Uterus (tissue), 2 donors: ENCODE measurements at regions not wholly inside any gene's neighbourhood (a gene's known extent, or its start where the extent isn't known, plus 50 kb on each side); places are given as distances from the start of the nearest gene placed in this dataset.

Experiments
- POLR2A ChIP-seq, 2 donors: fragments of 450-650 bp; IDR thresholded peaks; one replicate each; pipeline ENCODE4 v1.6.1; 2016; ENCODE audit warnings: antibody characterized with exemption in 2 of 2, mild to moderate bottlenecking in 1 of 2, moderate library complexity in 1 of 2
- TF ChIP-seq, protein P1 (sequence below), 4 experiments: fragments of 200-600 bp in 2 of 4; fragments of 450-650 bp in 2 of 4; sonication (generic) in 2 of 4; IDR thresholded peaks; one replicate each; pipeline ENCODE4 v1.5.1; 2016 to 2019; ENCODE audit warnings: antibody characterized with exemption in 4 of 4, mild to moderate bottlenecking in 2 of 4, moderate library complexity in 1 of 4

GRCh38 chr10:78899996-78900714, 168.6 kb upstream of the ZMIZ1 start:
- TF ChIP-seq, protein P1, sequence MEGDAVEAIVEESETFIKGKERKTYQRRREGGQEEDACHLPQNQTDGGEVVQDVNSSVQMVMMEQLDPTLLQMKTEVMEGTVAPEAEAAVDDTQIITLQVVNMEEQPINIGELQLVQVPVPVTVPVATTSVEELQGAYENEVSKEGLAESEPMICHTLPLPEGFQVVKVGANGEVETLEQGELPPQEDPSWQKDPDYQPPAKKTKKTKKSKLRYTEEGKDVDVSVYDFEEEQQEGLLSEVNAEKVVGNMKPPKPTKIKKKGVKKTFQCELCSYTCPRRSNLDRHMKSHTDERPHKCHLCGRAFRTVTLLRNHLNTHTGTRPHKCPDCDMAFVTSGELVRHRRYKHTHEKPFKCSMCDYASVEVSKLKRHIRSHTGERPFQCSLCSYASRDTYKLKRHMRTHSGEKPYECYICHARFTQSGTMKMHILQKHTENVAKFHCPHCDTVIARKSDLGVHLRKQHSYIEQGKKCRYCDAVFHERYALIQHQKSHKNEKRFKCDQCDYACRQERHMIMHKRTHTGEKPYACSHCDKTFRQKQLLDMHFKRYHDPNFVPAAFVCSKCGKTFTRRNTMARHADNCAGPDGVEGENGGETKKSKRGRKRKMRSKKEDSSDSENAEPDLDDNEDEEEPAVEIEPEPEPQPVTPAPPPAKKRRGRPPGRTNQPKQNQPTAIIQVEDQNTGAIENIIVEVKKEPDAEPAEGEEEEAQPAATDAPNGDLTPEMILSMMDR (IDR thresholded peaks at IDR 0.05): no peak
- TF ChIP-seq POLR2A (IDR thresholded peaks at IDR 0.05): no peak
